NCI-H1105 treated with DMSO at 0.1 percent for 48 hours (cell line): ENCODE measurements at regions not wholly inside any gene's neighbourhood (a gene's known extent, or its start where the extent isn't known, plus 50 kb on each side); places are given as distances from the start of the nearest gene placed in this dataset.
"Not testable (repeated sequence)": the region's sequence is repeated elsewhere in the genome, so short reads cannot be mapped to it uniquely, and the experiment has no call there.

Experiments
- DNase-seq: peaks from one replicate; lab custom pipeline; 2025; lab: John Stamatoyannopoulos, UW

- DNase-seq, result no peak
These were observed 479.5 kb downstream of the NKX6-1 start for GRCh38 chr4:84019626-84020025.

- no peak for DNase-seq
These were observed 467.1 kb downstream of the GPAT3 start for GRCh38 chr4:84003046-84003445.

- DNase-seq, result no peak
These were observed 466.1 kb downstream of the GPAT3 start for GRCh38 chr4:84001876-84002569.

- no peak for DNase-seq
These were observed 460.3 kb downstream of the GPAT3 start for GRCh38 chr4:83996254-83996653.

GRCh38 chr4:83993774-83994173 is 457.9 kb downstream of the GPAT3 start:
- no peak for DNase-seq

- DNase-seq, result no peak
These were observed 453.9 kb downstream of the GPAT3 start for GRCh38 chr4:83989835-83990234.

GRCh38 chr4:83981156-83981555 is 445.2 kb downstream of the GPAT3 start:
- no peak for DNase-seq

- DNase-seq, result no peak
These were observed 443.9 kb downstream of the GPAT3 start for GRCh38 chr4:83979773-83980172.

- no peak for DNase-seq
These were observed 438.3 kb downstream of the GPAT3 start for GRCh38 chr4:83974111-83974780.

- no peak for DNase-seq
These were observed 429.2 kb downstream of the GPAT3 start for GRCh38 chr4:83964996-83965541.

- no peak for DNase-seq
These were observed 426.6 kb downstream of the GPAT3 start for GRCh38 chr4:83962492-83962891.

GRCh38 chr4:83961575-83961974 is 425.7 kb downstream of the GPAT3 start:
- no peak for DNase-seq

- no peak for DNase-seq
These were observed 423.3 kb downstream of the GPAT3 start for GRCh38 chr4:83959160-83959559.

GRCh38 chr4:83947830-83948193 is 411.9 kb downstream of the GPAT3 start:
- DNase-seq, result no peak

GRCh38 chr4:83947125-83947829 is 411.4 kb downstream of the GPAT3 start:
- no peak for DNase-seq

- not testable (repeated sequence) for DNase-seq
These were observed 407.8 kb downstream of the GPAT3 start for GRCh38 chr4:83943691-83944090.

- no peak for DNase-seq
These were observed 397.0 kb downstream of the GPAT3 start for GRCh38 chr4:83932750-83933391.

GRCh38 chr4:83931659-83932438 is 395.9 kb downstream of the GPAT3 start:
- DNase-seq, result no peak

- DNase-seq, result peak; percentile 17
These were observed 393.6 kb downstream of the GPAT3 start for GRCh38 chr4:83929550-83929949.

- no peak for DNase-seq
These were observed 391.0 kb downstream of the GPAT3 start for GRCh38 chr4:83926950-83927349.

- no peak for DNase-seq
These were observed 387.4 kb downstream of the GPAT3 start for GRCh38 chr4:83923341-83923740.

- DNase-seq, result no peak
These were observed 386.5 kb downstream of the GPAT3 start for GRCh38 chr4:83922402-83922801.
